ENCODE measurements at regions not wholly inside any gene's neighbourhood (a gene's known extent, or its start where the extent isn't known, plus 50 kb on each side); places are given as distances from the start of the nearest gene placed in this dataset.

GRCh38 chr1:190019717-190020116 is 457.9 kb downstream of the BRINP3 start:
- H3K4me1 Mint-ChIP-seq: no peaks in the 10 kb centered on the region
- ATAC-seq (ENCODE audit: low read depth) (no peak), DNase-seq (no peak)
- no peak overlapping the region for H3K4me3 Mint-ChIP-seq
- H3K36me3 Mint-ChIP-seq (ENCODE audit: low read depth): no peaks in the 10 kb centered on the region
- no peaks in the 10 kb centered on the region for H3K9me3 Mint-ChIP-seq
- no peak for TF ChIP-seq CTCF (IDR thresholded peaks at IDR 0.05)
- no peaks in the 10 kb centered on the region for H3K27me3 Mint-ChIP-seq
- ChIA-PET POLR2A (no interaction called here), CTCF (no interaction called here)
- no peak overlapping the region for H3K27ac Mint-ChIP-seq
- intact Hi-C loops (cut with micrococcal nuclease): no loop called here

- intact Hi-C loops (cut with micrococcal nuclease): no loop called here
- Mint-ChIP-seq H3K36me3 (ENCODE audit: low read depth) (no peaks in the 10 kb centered on the region), H3K9me3 (no peaks in the 10 kb centered on the region), H3K27me3 (no peaks in the 10 kb centered on the region), H3K4me1 (no peaks in the 10 kb centered on the region), H3K27ac (no peak overlapping the region), H3K4me3 (no peak overlapping the region)
- ChIA-PET CTCF (no interaction called here), POLR2A (no interaction called here)
- no peak for DNase-seq
- ATAC-seq (ENCODE audit: low read depth): no peak
- TF ChIP-seq CTCF (IDR thresholded peaks at IDR 0.05): no peak
Measured at GRCh38 chr1:190022709-190023108, 455.0 kb downstream of the BRINP3 start.

GRCh38 chr1:190029441-190029840 is 448.2 kb downstream of the BRINP3 start:
- no peaks in the 10 kb centered on the region for H3K36me3 Mint-ChIP-seq (ENCODE audit: low read depth)
- ChIA-PET CTCF (no interaction called here), POLR2A (no interaction called here)
- H3K27ac Mint-ChIP-seq: no peak overlapping the region
- no peaks in the 10 kb centered on the region for H3K27me3 Mint-ChIP-seq
- no peaks in the 10 kb centered on the region for H3K4me1 Mint-ChIP-seq
- H3K4me3 Mint-ChIP-seq: no peak overlapping the region
- peaks cover 8% of the 10 kb centered on the region for H3K9me3 Mint-ChIP-seq
- TF ChIP-seq CTCF (IDR thresholded peaks at IDR 0.05): no peak
- ATAC-seq (ENCODE audit: low read depth) (no peak), DNase-seq (no peak)
- intact Hi-C loops (cut with micrococcal nuclease): no loop called here

DNA sequence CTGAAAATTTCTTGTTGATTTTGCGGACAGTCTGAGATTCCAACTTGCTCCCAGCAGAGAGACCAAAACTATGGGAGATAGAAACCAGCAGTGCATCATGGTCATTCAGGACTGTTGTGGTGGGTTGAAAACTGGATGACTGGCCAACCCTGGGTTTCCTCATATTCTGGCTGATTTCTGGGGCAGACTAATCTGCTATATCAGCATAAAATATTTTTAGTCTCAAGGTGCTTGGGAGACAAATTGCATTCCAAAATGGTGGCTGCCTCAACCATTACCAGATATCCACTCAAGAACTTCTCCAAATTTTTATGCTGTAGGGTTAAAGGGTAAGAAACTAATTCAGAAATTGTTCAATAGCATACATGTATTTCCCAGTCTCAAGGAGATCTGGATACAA is 434.0 kb downstream of the BRINP3 start:
- intact Hi-C loops (cut with micrococcal nuclease): no loop called here
- ChIA-PET CTCF (no interaction called here), POLR2A (no interaction called here)
- Mint-ChIP-seq H3K4me1 (no peaks in the 10 kb centered on the region), H3K36me3 (ENCODE audit: low read depth) (no peaks in the 10 kb centered on the region), H3K9me3 (peaks cover 11% of the 10 kb centered on the region), H3K27me3 (no peaks in the 10 kb centered on the region), H3K27ac (no peak overlapping the region), H3K4me3 (no peak overlapping the region)
- ATAC-seq (ENCODE audit: low read depth): no peak
- no peak for DNase-seq
- no peak for TF ChIP-seq CTCF (IDR thresholded peaks at IDR 0.05)

- ATAC-seq (ENCODE audit: low read depth) (no peak), DNase-seq (no peak)
- no peaks in the 10 kb centered on the region for H3K27me3 Mint-ChIP-seq
- ChIA-PET CTCF (no interaction called here), POLR2A (no interaction called here)
- H3K36me3 Mint-ChIP-seq (ENCODE audit: low read depth): no peaks in the 10 kb centered on the region
- TF ChIP-seq CTCF (IDR thresholded peaks at IDR 0.05): no peak
- no peak overlapping the region for H3K4me3 Mint-ChIP-seq
- H3K27ac Mint-ChIP-seq: no peak overlapping the region
- peaks cover 11% of the 10 kb centered on the region for H3K9me3 Mint-ChIP-seq
- intact Hi-C loops (cut with micrococcal nuclease): no loop called here
- no peaks in the 10 kb centered on the region for H3K4me1 Mint-ChIP-seq
Measured at GRCh38 chr1:190046231-190046630, 431.4 kb downstream of the BRINP3 start.

Data from activated B cell treated with CpG ODN at 0.5 μM for 24 hours (primary cell).